ENCODE measurements at regions not wholly inside any gene's neighbourhood (a gene's known extent, or its start where the extent isn't known, plus 50 kb on each side); places are given as distances from the start of the nearest gene placed in this dataset.

GRCh38 chr7:42628054-42628453, 283.8 kb downstream of the C7orf25 start:
- H3K9me3 Mint-ChIP-seq = peaks cover 0 to 5% of the 10 kb centered on the region in 2 donors
- no peak overlapping the region for H3K27ac Mint-ChIP-seq
- ATAC-seq (replicated peaks) (no peak), DNase-seq (no peak)
- no peaks in the 10 kb centered on the region for H3K36me3 Mint-ChIP-seq (ENCODE audit: insufficient read depth)
- no peaks in the 10 kb centered on the region for H3K27me3 Mint-ChIP-seq
- H3K4me1 Mint-ChIP-seq (ENCODE audit: low read depth in 2 of 2) = no peaks in the 10 kb centered on the region
- H3K4me3 Mint-ChIP-seq = no peak overlapping the region

DNA sequence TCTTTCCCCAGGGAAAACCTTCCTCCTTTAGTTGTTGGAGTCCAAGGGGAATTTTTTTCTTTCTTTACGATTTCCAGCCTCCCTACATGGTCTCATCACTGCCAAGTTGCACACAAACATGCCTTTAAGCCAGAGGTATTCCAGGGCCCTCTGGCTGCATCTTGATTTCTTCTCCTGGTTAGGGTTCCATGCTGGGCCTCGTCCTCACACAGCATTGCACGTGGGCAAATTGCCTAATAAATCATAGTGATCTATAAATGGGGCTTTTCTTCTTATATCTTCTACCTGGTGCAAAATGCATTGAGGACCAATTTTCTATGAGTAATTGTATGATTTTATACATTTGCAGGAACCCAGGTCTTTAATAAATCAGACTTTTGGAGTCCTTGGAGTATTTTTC, 284.2 kb downstream of the C7orf25 start:
- H3K27ac Mint-ChIP-seq = no peak overlapping the region
- H3K36me3 Mint-ChIP-seq (ENCODE audit: insufficient read depth) = no peaks in the 10 kb centered on the region
- DNase-seq (no peak), ATAC-seq (replicated peaks) (no peak)
- no peak overlapping the region for H3K4me3 Mint-ChIP-seq
- no peaks in the 10 kb centered on the region for H3K27me3 Mint-ChIP-seq
- H3K4me1 Mint-ChIP-seq (ENCODE audit: low read depth in 2 of 2) = no peaks in the 10 kb centered on the region
- peaks cover 0 to 5% of the 10 kb centered on the region in 2 donors for H3K9me3 Mint-ChIP-seq

- H3K27ac Mint-ChIP-seq = no peak overlapping the region
- peaks cover 0 to 5% of the 10 kb centered on the region in 2 donors for H3K9me3 Mint-ChIP-seq
- H3K27me3 Mint-ChIP-seq = no peaks in the 10 kb centered on the region
- no peak overlapping the region for H3K4me3 Mint-ChIP-seq
- H3K4me1 Mint-ChIP-seq (ENCODE audit: low read depth in 2 of 2) = no peaks in the 10 kb centered on the region
- ATAC-seq (replicated peaks) = no peak
- no peak for DNase-seq
- no peaks in the 10 kb centered on the region for H3K36me3 Mint-ChIP-seq (ENCODE audit: insufficient read depth)
These were observed 284.8 kb downstream of the C7orf25 start for GRCh38 chr7:42627101-42627500.

GRCh38 chr7:42625421-42625820, 286.4 kb downstream of the C7orf25 start:
- Mint-ChIP-seq H3K9me3 (peaks cover 0 to 3% of the 10 kb centered on the region in 2 donors), H3K36me3 (ENCODE audit: insufficient read depth) (no peaks in the 10 kb centered on the region), H3K27me3 (no peaks in the 10 kb centered on the region), H3K27ac (no peak overlapping the region), H3K4me1 (ENCODE audit: low read depth in 2 of 2) (no peaks in the 10 kb centered on the region), H3K4me3 (no peak overlapping the region)
- no peak for DNase-seq
- ATAC-seq (replicated peaks) = no peak

GRCh38 chr7:42624471-42624870, 287.4 kb downstream of the C7orf25 start:
- DNase-seq = no peak
- no peaks in the 10 kb centered on the region for H3K4me1 Mint-ChIP-seq (ENCODE audit: low read depth in 2 of 2)
- no peaks in the 10 kb centered on the region for H3K27me3 Mint-ChIP-seq
- H3K27ac Mint-ChIP-seq = no peak overlapping the region
- H3K4me3 Mint-ChIP-seq = no peak overlapping the region
- H3K9me3 Mint-ChIP-seq = peaks cover 0 to 3% of the 10 kb centered on the region in 2 donors
- H3K36me3 Mint-ChIP-seq (ENCODE audit: insufficient read depth) = no peaks in the 10 kb centered on the region
- no peak for ATAC-seq (replicated peaks)

DNA sequence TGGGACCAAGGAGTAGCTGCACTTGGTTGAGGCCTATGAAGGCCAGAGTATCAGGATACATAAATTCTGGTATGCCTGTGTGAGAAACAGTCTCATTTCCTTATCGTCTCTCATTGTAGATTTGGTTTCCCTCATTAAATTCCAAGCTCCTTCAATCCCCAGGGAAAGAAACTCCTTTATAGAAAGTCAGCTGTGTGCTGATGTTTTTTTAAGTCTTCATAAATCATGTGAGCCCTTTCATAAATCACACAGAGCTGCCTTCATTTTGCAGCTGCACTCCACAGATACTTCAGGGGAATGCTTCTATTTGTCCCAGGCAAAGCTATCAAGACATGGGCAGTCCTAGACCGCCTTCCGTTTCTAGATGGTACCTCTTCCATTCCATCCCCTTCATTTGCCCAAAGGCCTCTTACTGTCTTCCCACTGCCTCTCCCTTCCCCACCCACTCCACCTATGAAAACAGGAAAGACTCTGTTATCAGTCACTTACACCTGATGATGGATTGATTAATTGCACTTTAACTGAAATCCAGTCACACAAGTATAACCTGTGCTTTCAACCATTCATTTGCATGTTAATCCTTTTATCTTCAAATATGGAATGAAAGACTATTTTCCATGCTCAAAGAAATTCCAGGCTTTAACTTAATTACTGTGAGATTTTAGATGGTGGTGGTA, 290.2 kb downstream of the C7orf25 start:
- Mint-ChIP-seq H3K36me3 (ENCODE audit: insufficient read depth) (no peaks in the 10 kb centered on the region), H3K4me3 (no peak overlapping the region), H3K4me1 (ENCODE audit: low read depth in 2 of 2) (no peaks in the 10 kb centered on the region), H3K27me3 (peaks cover 0 to 2% of the 10 kb centered on the region in 2 donors), H3K9me3 (peaks cover 1 to 5% of the 10 kb centered on the region in 2 donors), H3K27ac (no peak overlapping the region)
- no peak for ATAC-seq (replicated peaks)
- no peak for DNase-seq

DNA sequence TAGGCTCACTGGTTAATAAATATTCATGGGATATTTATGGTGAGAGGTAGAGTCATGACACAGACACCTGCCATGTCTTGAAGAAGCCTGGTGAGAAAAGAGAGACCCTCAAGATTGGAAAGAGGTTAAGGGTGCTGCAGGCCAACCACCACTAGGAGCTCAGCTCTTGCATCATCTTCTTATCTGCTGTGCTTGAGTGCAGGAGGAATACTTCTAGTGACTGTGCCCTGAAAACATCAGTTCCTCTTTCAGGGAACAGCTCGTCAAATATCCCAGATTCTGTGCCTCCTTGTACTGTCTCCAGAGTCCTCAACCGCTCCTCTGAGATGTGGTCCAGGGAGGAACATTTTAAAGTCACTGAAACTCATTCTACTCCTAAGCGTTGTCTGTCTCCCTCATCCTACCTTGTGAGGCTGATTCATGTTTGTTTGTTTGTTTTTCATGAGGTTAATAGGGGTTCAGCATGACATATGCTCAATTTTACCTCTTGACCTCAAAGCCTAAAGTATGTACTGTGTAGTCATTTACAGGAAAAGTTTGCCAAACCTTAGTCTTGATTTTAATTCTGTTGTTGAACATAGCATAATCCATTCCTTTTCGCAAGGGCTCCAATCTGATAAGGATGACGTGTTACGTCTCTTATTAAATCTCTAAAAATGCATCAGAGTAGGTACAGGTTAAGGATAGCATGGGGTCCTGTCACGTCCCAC, 293.1 kb downstream of the C7orf25 start:
- Mint-ChIP-seq H3K36me3 (ENCODE audit: insufficient read depth) (no peaks in the 10 kb centered on the region), H3K27ac (no peak overlapping the region), H3K4me1 (ENCODE audit: low read depth in 2 of 2) (no peaks in the 10 kb centered on the region), H3K27me3 (peaks cover 0 to 8% of the 10 kb centered on the region in 2 donors), H3K4me3 (no peak overlapping the region), H3K9me3 (peaks cover 5 to 9% of the 10 kb centered on the region in 2 donors)
- DNase-seq = no peak
- no peak for ATAC-seq (replicated peaks)

DNA sequence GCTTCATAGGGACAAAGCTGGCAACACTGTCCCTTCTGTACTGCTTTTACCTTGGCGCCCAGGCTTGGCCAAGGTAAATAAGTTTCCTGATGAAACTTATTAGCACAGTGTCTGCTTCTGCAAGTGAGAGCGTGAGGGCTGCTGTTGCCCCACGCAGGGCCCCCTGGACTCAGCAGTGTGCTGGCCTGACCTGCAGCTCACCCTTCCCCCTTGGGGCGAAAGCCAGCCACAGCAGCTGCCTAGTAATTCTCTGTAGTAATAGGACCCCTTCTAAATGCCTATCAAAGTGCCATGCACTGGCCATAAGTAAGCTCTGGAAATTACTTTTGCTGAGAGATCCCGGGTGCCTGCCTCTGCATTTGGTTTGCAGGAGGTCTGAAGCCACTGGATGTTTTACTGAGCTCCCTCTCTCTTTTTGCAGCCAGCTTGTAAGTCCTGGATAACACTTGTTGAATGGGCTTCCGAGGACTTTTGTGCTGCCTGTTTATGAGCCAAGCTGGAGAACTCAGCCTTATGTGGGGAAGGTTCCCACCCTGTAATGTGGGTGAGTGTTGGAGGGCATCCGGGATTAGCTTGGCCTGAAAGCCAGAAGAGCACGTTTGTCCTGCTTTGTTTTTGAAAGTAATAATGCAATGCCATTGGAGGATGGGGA, 293.9 kb downstream of the C7orf25 start:
- no peak overlapping the region for H3K4me3 Mint-ChIP-seq
- H3K4me1 Mint-ChIP-seq (ENCODE audit: low read depth in 2 of 2) = no peaks in the 10 kb centered on the region
- H3K27me3 Mint-ChIP-seq = peaks cover 0 to 8% of the 10 kb centered on the region in 2 donors
- ATAC-seq (replicated peaks) (no peak), DNase-seq (no peak)
- H3K9me3 Mint-ChIP-seq = peaks cover 4 to 9% of the 10 kb centered on the region in 2 donors
- no peak overlapping the region for H3K27ac Mint-ChIP-seq
- no peaks in the 10 kb centered on the region for H3K36me3 Mint-ChIP-seq (ENCODE audit: insufficient read depth)

GRCh38 chr7:42617071-42617765, 294.7 kb downstream of the C7orf25 start:
- DNase-seq (no peak), ATAC-seq (replicated peaks) (no peak)
- H3K4me3 Mint-ChIP-seq = no peak overlapping the region
- H3K9me3 Mint-ChIP-seq = peaks cover 4 to 9% of the 10 kb centered on the region in 2 donors
- no peak overlapping the region for H3K27ac Mint-ChIP-seq
- H3K27me3 Mint-ChIP-seq = peaks cover 0 to 8% of the 10 kb centered on the region in 2 donors
- no peaks in the 10 kb centered on the region for H3K36me3 Mint-ChIP-seq (ENCODE audit: insufficient read depth)
- no peaks in the 10 kb centered on the region for H3K4me1 Mint-ChIP-seq (ENCODE audit: low read depth in 2 of 2)

- Mint-ChIP-seq H3K9me3 (peaks cover 4 to 9% of the 10 kb centered on the region in 2 donors), H3K4me1 (ENCODE audit: low read depth in 2 of 2) (no peaks in the 10 kb centered on the region), H3K4me3 (no peak overlapping the region), H3K36me3 (ENCODE audit: insufficient read depth) (no peaks in the 10 kb centered on the region), H3K27ac (no peak overlapping the region), H3K27me3 (peaks cover 0 to 8% of the 10 kb centered on the region in 2 donors)
- ATAC-seq (replicated peaks) (no peak), DNase-seq (no peak)
These were observed 297.2 kb downstream of the C7orf25 start for GRCh38 chr7:42614636-42615035.

DNA sequence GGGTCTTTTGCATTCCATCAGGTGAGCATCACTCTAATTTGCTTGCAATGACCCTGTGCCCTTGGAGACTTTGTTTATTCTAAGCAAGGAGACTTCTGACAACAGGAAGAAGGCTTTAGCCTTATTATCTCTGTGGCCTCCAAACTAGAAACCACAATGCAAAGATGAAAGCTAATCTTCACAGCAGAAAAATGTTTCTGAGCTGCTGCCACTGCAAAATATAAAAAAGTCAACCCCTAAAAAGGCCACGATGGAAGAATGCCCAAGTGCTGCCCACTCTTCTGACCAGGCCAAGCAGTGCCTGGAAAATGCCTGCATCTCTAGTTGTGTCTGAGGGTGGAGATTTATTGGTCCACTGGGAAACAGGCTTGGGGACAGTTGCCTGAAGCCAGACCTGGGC, 299.9 kb downstream of the C7orf25 start:
- Mint-ChIP-seq H3K4me1 (ENCODE audit: low read depth in 2 of 2) (no peaks in the 10 kb centered on the region), H3K4me3 (no peak overlapping the region), H3K27me3 (peaks cover 0 to 8% of the 10 kb centered on the region in 2 donors), H3K27ac (no peak overlapping the region), H3K36me3 (ENCODE audit: insufficient read depth) (no peaks in the 10 kb centered on the region), H3K9me3 (peaks cover 3 to 9% of the 10 kb centered on the region in 2 donors)
- no peak for ATAC-seq (replicated peaks)
- DNase-seq = no peak

- Mint-ChIP-seq H3K36me3 (ENCODE audit: insufficient read depth) (no peaks in the 10 kb centered on the region), H3K27ac (no peak overlapping the region), H3K4me3 (no peak overlapping the region), H3K27me3 (peaks cover 0 to 3% of the 10 kb centered on the region in 2 donors), H3K9me3 (peaks cover 0 to 4% of the 10 kb centered on the region in 2 donors), H3K4me1 (ENCODE audit: low read depth in 2 of 2) (no peaks in the 10 kb centered on the region)
- no peak for DNase-seq
- no peak for ATAC-seq (replicated peaks)
These were observed 300.5 kb downstream of the C7orf25 start for GRCh38 chr7:42611289-42611928.

Measured in effector memory CD8-positive, alpha-beta T cell (primary cell).